ENCODE measurements at regions not wholly inside any gene's neighbourhood (a gene's known extent, or its start where the extent isn't known, plus 50 kb on each side); places are given as distances from the start of the nearest gene placed in this dataset.

DNA sequence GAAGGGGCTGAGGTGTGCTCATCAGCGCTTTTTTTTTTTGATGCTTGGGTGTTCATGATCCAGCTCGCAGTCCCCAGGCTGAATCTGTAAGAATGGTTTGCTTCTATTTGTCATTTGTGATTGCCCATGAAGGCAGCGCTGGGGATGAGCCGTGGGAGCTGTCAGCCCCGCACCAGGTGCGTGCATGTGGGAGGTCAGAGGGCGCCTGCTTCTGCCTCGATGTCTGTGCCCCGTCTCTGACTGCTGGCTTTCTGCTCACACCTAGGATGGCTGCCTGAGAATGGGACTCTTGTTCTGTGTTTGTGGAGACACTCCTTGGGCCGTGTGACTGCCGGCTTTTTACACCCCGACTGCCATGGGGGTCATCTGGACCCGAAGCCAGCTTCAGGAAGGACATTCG lies 141.2 kb upstream of the RTL1 start:
- no peak for DNase-seq (ENCODE audit: low read depth)

DNA sequence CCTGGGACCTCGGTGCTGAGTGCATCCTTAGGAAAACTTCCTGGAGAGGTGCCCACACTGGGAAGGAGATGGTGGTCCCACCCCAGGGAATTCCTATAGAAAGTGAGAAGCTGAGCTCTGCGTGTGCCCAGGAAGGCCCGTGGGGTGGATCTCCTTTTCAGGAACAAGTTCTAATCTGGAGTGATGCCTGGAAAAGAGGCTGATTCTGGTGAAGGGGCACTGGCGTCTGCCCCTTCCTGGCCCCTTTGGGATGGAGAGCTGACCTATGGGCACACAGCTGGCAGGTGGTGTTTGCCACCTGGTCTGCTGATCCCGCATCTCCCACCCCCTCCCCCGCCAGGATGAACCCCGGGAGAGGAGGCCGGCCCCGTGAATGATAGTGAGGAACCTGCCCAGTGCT lies 142.0 kb upstream of the RTL1 start:
- no peak for DNase-seq (ENCODE audit: low read depth)

- DNase-seq (ENCODE audit: low read depth), result no peak
Observed at GRCh38 chr14:101046071-101046470, 142.5 kb upstream of the RTL1 start.

- DNase-seq (ENCODE audit: low read depth), result no peak
Observed at GRCh38 chr14:101047326-101047725, 143.8 kb upstream of the RTL1 start.

- no peak for DNase-seq (ENCODE audit: low read depth)
Observed at GRCh38 chr14:101048766-101049165, 145.2 kb upstream of the RTL1 start.

- no peak for DNase-seq (ENCODE audit: low read depth)
Observed at GRCh38 chr14:101049511-101049910, 146.0 kb upstream of the RTL1 start.

DNA sequence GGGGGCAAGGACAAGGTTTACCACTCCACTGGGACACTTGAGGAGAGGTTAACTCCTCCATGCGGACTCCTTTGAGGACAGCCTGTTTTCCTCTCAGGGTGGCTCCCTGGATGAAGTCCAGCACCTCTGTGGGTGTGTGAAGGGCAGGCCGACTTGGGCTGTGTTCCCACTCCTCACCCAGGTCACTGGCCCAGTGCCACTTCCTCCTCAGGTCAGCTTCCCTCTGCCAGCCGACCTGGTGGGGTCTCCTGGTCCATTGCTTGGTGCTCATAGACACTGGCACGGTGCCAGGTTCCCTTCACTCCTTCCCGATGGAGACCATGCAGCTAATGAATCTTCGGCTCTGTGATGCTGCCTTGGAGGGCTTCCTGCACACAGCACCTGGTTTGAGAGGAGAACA lies 146.4 kb upstream of the RTL1 start:
- DNase-seq (ENCODE audit: low read depth), result no peak

GRCh38 chr14:101050901-101051490 lies 147.5 kb upstream of the RTL1 start:
- DNase-seq (ENCODE audit: low read depth), result no peak

DNA sequence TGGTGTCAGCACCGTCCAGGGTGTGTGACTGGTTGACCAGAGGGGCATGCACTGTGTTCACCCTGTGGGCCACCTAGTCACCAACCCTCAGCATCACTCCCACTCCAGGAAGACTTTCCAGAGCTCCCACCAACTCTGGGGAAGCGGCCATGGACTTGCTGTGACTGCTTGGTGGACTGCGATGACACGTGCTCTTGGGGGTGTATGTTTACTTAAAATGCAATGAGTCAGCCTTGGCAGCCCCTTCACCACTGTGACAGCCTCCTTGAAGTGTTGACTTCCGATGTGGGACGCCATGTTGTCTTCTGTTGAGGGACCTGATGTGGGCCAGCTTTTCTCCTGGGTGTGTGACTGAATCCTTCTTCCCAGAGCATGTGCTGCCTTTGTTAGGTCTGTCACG lies 151.1 kb upstream of the RTL1 start:
- DNase-seq (ENCODE audit: low read depth), result no peak

DNA sequence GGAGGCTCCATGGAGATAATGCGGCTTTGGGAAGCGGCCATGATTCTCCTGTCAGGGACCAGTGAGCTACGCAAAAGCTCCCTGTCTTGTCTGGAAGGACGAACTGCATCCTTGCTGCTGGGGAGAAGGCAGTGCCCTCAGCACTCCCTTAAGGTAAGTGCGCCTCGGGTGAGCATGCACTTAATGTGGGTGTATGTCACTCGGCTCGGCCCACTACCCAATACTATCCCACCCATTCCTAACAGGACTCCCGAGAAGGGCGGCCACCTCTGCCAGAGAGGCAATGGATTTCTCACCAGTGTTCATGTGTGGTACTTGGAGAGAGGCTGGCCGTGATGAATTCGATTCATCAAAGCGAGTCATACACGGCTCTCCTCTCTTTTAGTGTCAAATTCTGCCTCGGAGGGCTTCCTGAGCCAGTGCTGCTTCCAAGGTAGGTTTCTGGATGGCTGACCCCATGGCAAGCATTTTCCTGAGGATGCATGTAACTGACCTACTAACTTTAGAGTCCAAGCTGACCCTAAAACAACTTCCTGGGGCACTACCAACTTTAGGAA lies 151.7 kb upstream of the RTL1 start:
- no peak for DNase-seq (ENCODE audit: low read depth)

DNA sequence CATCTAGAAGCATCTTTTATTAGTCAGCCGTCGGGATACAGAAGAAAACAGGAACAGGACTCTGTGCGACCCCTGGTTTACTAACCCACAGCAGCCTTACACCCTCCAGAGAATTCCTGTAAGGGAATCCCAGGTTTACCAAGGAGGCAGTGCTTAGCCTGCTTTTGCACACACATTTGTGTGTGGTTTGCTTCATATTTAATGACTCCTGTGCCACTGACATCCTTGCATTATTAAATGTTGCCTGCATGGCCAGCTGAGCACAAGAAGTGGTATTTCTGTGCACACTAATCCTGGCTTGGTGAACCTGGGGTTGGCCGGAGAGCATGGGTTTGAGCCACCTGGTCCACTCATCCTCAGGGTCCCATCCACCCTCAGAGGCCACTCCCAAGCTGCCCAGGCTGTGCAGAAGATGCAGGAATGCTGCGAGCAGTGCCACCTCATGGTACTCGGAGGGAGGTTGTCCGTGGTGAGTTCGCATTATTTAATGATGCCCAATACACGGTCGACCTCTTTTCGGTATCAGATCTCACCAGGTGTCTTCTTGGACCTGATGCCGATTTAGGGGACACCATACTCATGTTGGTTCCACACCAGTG lies 152.4 kb upstream of the RTL1 start:
- DNase-seq (ENCODE audit: low read depth), result no peak

DNA sequence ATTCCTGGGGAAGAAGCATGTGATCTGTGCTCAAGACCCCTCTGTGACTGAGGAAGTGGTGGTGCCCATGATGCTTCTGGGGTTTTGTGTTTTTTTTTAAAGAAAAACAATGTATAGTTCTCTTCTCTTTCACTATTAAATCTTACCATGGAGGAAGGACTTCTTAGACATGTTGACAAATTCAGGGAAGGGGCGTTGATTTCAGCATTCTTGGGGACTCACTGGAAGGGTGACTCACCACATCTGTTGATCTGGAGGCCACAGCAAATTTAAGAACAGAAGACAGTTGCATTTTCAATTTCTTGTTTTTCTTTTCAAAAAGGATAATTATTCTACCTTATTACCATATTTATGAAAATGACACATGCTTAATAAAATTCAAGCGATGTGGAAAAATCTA lies 152.9 kb upstream of the RTL1 start:
- no peak for DNase-seq (ENCODE audit: low read depth)

DNA sequence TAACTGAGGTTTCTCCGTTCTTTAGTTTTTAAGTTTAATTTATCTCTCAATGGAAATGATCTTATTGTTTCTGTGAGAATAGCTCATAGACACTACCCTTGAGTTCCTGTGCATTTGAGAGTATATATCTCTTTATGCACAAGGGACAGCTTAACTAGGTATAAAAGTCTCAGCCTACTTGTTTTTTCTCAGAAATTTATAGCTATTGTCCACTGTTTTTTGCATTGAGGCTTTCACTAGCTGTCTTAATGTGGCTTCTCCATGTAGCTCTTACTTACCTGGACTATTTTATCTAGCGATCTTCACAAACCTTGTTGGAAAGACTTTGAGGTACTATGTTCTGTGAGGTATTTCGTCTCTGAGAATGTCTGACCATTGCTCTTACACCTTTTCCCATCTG lies 153.9 kb upstream of the RTL1 start:
- no peak for DNase-seq (ENCODE audit: low read depth)

- DNase-seq (ENCODE audit: low read depth), result no peak
Observed at GRCh38 chr14:101058571-101058970, 155.0 kb upstream of the RTL1 start.

DNA sequence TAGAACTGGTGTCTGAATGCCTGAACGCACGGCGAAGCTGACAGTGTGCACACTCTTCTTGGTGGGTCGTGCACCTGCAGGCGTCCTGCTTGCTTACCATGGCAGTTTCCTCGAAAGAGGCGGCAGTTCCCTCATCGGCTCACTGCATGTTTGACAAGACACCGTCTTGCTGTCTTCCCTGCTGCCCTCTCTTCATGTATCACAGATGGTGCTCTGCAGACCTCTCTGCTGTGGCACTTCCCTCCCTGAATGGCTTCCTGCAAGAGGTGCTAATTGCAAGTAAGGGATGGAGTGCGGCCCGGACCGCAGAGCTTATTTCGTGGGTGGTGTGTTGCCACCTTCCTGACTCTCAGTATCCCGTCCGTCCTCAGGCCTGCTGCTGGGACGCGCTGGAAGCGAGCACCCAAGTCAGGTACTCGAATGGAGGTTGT lies 156.7 kb upstream of the RTL1 start:
- no peak for DNase-seq (ENCODE audit: low read depth)

- no peak for DNase-seq (ENCODE audit: low read depth)
Observed at GRCh38 chr14:101061411-101062064, 158.0 kb upstream of the RTL1 start.

GRCh38 chr14:101062065-101062450 lies 158.5 kb upstream of the RTL1 start:
- no peak for DNase-seq (ENCODE audit: low read depth)

DNA sequence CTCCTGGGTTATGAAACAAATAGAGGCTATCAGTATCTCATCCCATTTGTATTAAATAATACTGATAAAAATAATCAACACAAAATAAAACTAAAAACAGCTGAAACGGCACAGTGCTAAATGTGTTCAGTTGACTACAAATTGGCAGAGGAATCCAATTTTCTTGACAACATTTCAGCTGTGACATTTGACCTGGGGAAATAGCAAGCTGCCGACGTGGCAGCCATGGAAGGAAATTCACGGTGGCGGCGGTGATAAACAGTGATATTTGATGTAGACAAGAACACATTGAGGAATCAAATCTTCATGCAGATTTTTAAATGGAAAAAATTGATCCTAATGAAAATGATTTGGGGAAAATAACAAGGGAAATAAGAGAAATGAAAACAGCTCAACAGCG lies 159.1 kb upstream of the RTL1 start:
- no peak for DNase-seq (ENCODE audit: low read depth)

DNA sequence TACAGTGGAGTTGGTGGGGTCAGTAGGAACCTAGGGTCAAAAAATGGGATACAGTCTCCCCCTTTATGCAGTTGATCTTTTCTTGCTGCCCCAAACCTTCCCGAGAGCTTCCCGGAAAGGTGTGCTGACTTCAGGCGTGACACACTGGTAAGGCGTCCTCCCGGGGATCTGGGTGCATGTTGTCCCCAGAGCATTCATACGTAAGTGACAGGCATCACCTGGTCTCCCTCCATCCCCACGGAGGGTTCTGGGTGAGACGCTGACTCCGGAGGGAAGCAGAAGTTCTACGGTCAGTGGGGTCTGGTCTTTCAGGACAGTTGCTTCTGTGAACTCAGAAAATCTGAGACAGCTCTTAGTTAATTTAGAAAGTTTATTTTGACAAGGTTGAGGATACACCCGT lies 159.6 kb upstream of the RTL1 start:
- no peak for DNase-seq (ENCODE audit: low read depth)

- DNase-seq (ENCODE audit: low read depth), result no peak
Observed at GRCh38 chr14:101064121-101064661, 160.7 kb upstream of the RTL1 start.

GRCh38 chr14:101064718-101065117 lies 161.2 kb upstream of the RTL1 start:
- no peak for DNase-seq (ENCODE audit: low read depth)

DNA sequence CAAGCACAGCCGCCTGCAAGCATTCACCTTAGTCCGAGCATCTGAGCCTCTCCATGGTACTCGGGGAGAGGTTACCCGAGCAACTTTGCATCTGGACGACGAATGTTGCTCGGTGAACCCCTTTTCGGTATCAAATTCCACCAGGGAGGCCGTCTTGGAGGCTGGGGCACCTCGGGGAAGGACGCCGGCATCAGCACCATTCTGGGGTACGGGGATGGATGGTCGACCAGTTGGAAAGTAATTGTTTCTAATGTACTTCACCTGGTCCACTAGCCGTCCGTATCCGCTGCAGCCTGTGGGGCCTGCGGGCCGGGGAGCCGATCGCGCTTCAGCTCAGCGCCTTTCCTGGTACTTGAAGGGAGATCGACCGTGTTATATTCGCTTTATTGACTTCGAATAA lies 161.7 kb upstream of the RTL1 start:
- DNase-seq (ENCODE audit: low read depth), result no peak

All from forelimb muscle (tissue), 1 donor.